HepG2 (cell line): ENCODE measurements at regions not wholly inside any gene's neighbourhood (a gene's known extent, or its start where the extent isn't known, plus 50 kb on each side); places are given as distances from the start of the nearest gene placed in this dataset.
A peak's percentile ranks its signal among the peaks of the same experiment; 100 is the strongest.

Experiments used
- ATAC-seq: fragments of 200-7000 bp; cut with Tn5 transposase; 3 replicates; pipeline ENCODE4 v1.9.1; 2020; ENCODE audit warnings: mild to moderate bottlenecking, moderate library complexity
- BruUV-seq: library from RNA; stranded (reverse); fragments of 400-500 nt; replicated peaks from 2 replicates; lab custom pipeline; 2021; lab: Mats Ljungman, UMichigan
- CTCF ChIA-PET: fragments of 300-600 bp; formaldehyde crosslinking; extraction: SDS; loops from one replicate; lab custom pipeline; 2021; ENCODE audit warnings: low total read pairs, inconsistent platforms, low intra/inter-chr PET ratio; lab: Yijun Ruan, JAX
- POLR2A ChIA-PET: fragments of 350-600 bp; sonication (Branson Sonifier 250); formaldehyde crosslinking; loops from one replicate; lab custom pipeline; 2020; ENCODE audit warnings: antibody characterized with exemption, inconsistent platforms; lab: Yijun Ruan, JAX
- DNase-seq: peaks from one replicate; pipeline ENCODE4 v3.0.0-alpha.2; 2015; ENCODE audit warnings: low spot score
- FAIRE-seq: peaks from 3 replicates; lab custom pipeline; 2011; peaks lifted over from hg19 to GRCh38; lab: Jason Lieb, UNC
- H2AFZ ChIP-seq: one replicate; pipeline ENCODE4 v1.6.1; 2011; ENCODE audit warnings: low read length, inconsistent platforms
- H3K27ac ChIP-seq: fragments of 300-600 bp; 3 replicates; pipeline ENCODE4 v1.8.0; 2011; ENCODE audit warnings: mixed run types, mild to moderate bottlenecking, mixed read lengths, low read length, inconsistent platforms; ENCODE audit not compliant: insufficient read depth; ENCODE audit errors: extremely low read length
- H3K27me3 ChIP-seq, 2 experiments: fragments of 200-600 bp in 1 of 2; 2 replicates in 1 of 2; 3 replicates in 1 of 2; pipeline versions ENCODE4 v1.6.0 to v1.8.0; 2011; ENCODE audit warnings: low read length in 2 of 2, mild to moderate bottlenecking in 2 of 2, moderate library complexity in 2 of 2, inconsistent platforms in 1 of 2; ENCODE audit not compliant: insufficient read depth in 2 of 2, control insufficient read depth in 1 of 2
- H3K36me3 ChIP-seq, 2 experiments: fragments of 200-600 bp in 1 of 2; replicated peaks in 1 of 2; 2 replicates in 1 of 2; 3 replicates in 1 of 2; pipeline versions ENCODE4 v1.5.1 to v1.8.0; 2011; ENCODE audit warnings: low read length in 2 of 2, inconsistent platforms in 1 of 2; ENCODE audit not compliant: insufficient read depth in 2 of 2, control insufficient read depth in 1 of 2
- H3K4me1 ChIP-seq: 2 replicates; pipeline ENCODE4 v1.5.1; 2012; ENCODE audit warnings: low read length, inconsistent platforms; ENCODE audit not compliant: insufficient read depth
- H3K4me2 ChIP-seq: 2 replicates; pipeline ENCODE4 v1.6.0; 2011; ENCODE audit warnings: low read depth, low read length, inconsistent platforms
- H3K4me3 ChIP-seq, 3 experiments: fragments of 200-600 bp in 1 of 3; sonication (generic), shearing (Covaris generic) in 1 of 3; replicated peaks in 1 of 3; 2 replicates each; pipeline ENCODE4 v1.5.1; 2011 to 2016; ENCODE audit warnings: low read length in 3 of 3, inconsistent platforms in 2 of 3, low read depth in 2 of 3, mild to moderate bottlenecking in 2 of 3, control low read depth in 1 of 3, mixed read lengths in 1 of 3; ENCODE audit not compliant: insufficient read depth in 1 of 3
- H3K79me2 ChIP-seq: one replicate; pipeline ENCODE4 v1.6.1; 2011; ENCODE audit warnings: low read length, inconsistent platforms; ENCODE audit not compliant: insufficient read depth
- H3K9ac ChIP-seq: 2 replicates; pipeline ENCODE4 v1.6.0; 2011; ENCODE audit warnings: mild to moderate bottlenecking, low read depth, low read length, inconsistent platforms; ENCODE audit not compliant: insufficient read depth
- H3K9me3 ChIP-seq: 2 replicates; pipeline ENCODE4 v1.5.1; 2012; ENCODE audit warnings: mild to moderate bottlenecking, low read length
- H4K20me1 ChIP-seq: 2 replicates; pipeline ENCODE4 v1.6.0; 2011; ENCODE audit warnings: inconsistent platforms, mild to moderate bottlenecking, low read length, moderate library complexity; ENCODE audit not compliant: insufficient read depth
- ATF6 ChIP-seq: sonication (generic); formaldehyde crosslinking; conservative IDR thresholded peaks from 2 replicates; pipeline ENCODE4 v1.4.0; 2020; ENCODE audit warnings: missing genetic modification reagents
- ETV5 ChIP-seq: IDR thresholded peaks from 2 replicates; pipeline ENCODE4 v1.6.1; 2018; ENCODE audit warnings: missing biosample characterization, missing genetic modification reagents, inconsistent platforms, borderline replicate concordance
- MTA3 ChIP-seq: sonication (generic); formaldehyde crosslinking; IDR thresholded peaks from 2 replicates; pipeline ENCODE4 v1.4.0; 2020; ENCODE audit warnings: missing genetic modification reagents
- PTBP1 ChIP-seq: fragments of 200-400 bp; formaldehyde crosslinking; IDR thresholded peaks from 2 replicates; pipeline ENCODE4 v1.6.1; 2018; ENCODE audit warnings: low read length, low read depth; ENCODE audit not compliant: poor library complexity, severe bottlenecking
- SP1 ChIP-seq, 2 experiments: fragments of 450-650 bp in 1 of 2; sonication (generic) in 1 of 2; formaldehyde crosslinking in 1 of 2; IDR thresholded peaks; 2 replicates each; pipeline versions ENCODE4 v1.4.0 to v1.6.1; 2016 to 2020; ENCODE audit warnings: missing genetic modification reagents in 1 of 2
- U2AF2 ChIP-seq: fragments of 200-400 bp; formaldehyde crosslinking; IDR thresholded peaks from 2 replicates; pipeline ENCODE4 v1.6.1; 2017; ENCODE audit warnings: low read depth, mild to moderate bottlenecking, low read length
- ZBTB20 ChIP-seq: sonication (generic); formaldehyde crosslinking; IDR thresholded peaks from 2 replicates; pipeline ENCODE4 v1.8.1; 2023; ENCODE audit warnings: missing genetic modification reagents, low read depth, mild to moderate bottlenecking, borderline replicate concordance
- ZMYM3 ChIP-seq: sonication (generic); formaldehyde crosslinking; IDR thresholded peaks from 2 replicates; pipeline ENCODE4 v1.5.1; 2020; ENCODE audit warnings: mild to moderate bottlenecking, missing genetic modification reagents
- ZNF382 ChIP-seq: sonication (generic); formaldehyde crosslinking; IDR thresholded peaks from 2 replicates; pipeline ENCODE4 v1.5.0; 2020; ENCODE audit warnings: missing genetic modification reagents, mild to moderate bottlenecking, borderline replicate concordance
- ZNF441 ChIP-seq: sonication (generic); formaldehyde crosslinking; IDR thresholded peaks from 2 replicates; pipeline ENCODE4 v1.7.0; 2021; ENCODE audit warnings: missing genetic modification reagents, borderline replicate concordance
- ZSCAN9 ChIP-seq: IDR thresholded peaks from 2 replicates; pipeline ENCODE4 v1.6.1; 2016; ENCODE audit warnings: borderline replicate concordance
- ZUFSP ChIP-seq: sonication (generic); formaldehyde crosslinking; IDR thresholded peaks from 2 replicates; pipeline ENCODE4 v1.9.0; 2021; ENCODE audit warnings: missing genetic modification reagents, mild to moderate bottlenecking, borderline replicate concordance
- WGBS: methylation state at CpG from one replicate; pipeline ENCODE4 v1.1.6; 2017; ENCODE audit warnings: low lambda C conversion rate; 5-methylcytosine and 5-hydroxymethylcytosine counted together
- in situ Hi-C: cut with HindIII; loops from 2 replicates; pipeline ENCODE4 v1.10.0; 2017; ENCODE audit warnings: low pct_unique_long_range_greater_than_20kb; ENCODE audit not compliant: extremely low pct_ligation_motif_present
- intact Hi-C: fragments of 100-400 bp; cut with micrococcal nuclease; formaldehyde crosslinking; loops from one replicate; pipeline ENCODE4 v1.10.0; 2022; ENCODE audit not compliant: unreplicated experiment

DNA sequence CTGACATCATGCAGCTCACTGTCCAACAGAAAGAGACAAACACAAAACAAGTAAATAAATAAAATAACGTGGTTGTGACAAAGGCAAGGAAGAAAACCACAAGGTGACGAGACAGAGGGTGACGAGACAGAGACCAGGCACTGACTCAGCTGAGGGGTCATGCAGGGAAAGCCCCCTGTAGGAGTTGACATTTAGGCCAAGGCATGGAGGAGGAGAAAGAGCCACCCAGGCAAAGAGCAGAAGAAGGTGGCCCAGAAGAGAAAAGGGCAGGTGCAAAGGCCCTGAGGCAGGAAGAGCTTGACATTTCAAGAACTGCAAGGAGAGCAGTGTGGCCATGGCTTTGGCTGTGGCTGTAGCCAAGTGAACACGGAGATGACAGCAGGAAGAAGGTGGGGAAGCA lies 65.1 kb upstream of the ID3 start:
- Histone ChIP-seq H3K4me3 (no peak overlapping the region), H3K9me3 (no peaks in the 10 kb centered on the region), H3K4me1 (peaks cover 21% of the 10 kb centered on the region), H3K79me2 (no peaks in the 10 kb centered on the region), H3K27ac (no peak overlapping the region), H3K27me3 (peaks cover 2 to 21% of the 10 kb centered on the region in 2 experiments; a peak in 4 of 5 replicates), H3K36me3 (no peaks in the 10 kb centered on the region), H3K9ac (no peak overlapping the region), H4K20me1 (no peaks in the 10 kb centered on the region), H2AFZ (no peak overlapping the region), H3K4me2 (no peak overlapping the region)
- DNase-seq (no peak), FAIRE-seq (no peak), ATAC-seq (no peak)
- ChIA-PET CTCF (no interaction called here), POLR2A (no interaction called here)
- TF ChIP-seq ZMYM3 (CRISPR knock-in tag) (0 out of 2 replicates have a peak, but pooled peaks have one; percentile 29), PTBP1 (no peak), MTA3 (CRISPR knock-in tag) (no peak)
- WGBS = 9% methylated on average over 4 of the region's 4 CpGs
- no TSS peak for BruUV-seq
- in situ Hi-C loops (no loop called here), intact Hi-C loops (no loop called here)

DNA sequence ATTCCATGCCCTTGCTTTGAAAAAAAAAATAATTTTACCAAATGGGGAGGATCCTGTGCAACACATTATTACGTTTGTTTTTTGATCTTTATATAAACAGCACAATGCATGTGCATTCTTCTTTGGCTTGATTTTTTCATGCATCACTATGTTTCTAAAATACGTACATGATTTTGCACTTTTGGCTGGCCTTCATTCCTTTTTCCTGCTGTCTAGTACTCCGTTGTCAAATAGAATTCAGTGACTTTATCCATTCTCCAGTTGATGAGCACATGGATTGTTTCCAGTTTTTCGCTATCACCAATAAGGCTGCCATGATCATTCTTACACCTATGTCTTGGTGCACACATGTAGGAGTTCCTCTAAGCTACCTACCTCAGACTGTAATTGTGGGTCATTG lies 63.0 kb upstream of the ID3 start:
- intact Hi-C loops = no loop called here
- WGBS = 39% methylated on average over 4 of the region's 4 CpGs
- in situ Hi-C loops = no loop called here
- Histone ChIP-seq H3K4me2 (no peak overlapping the region), H3K27me3 (peaks cover 11 to 34% of the 10 kb centered on the region in 2 experiments), H4K20me1 (no peaks in the 10 kb centered on the region), H3K9me3 (no peaks in the 10 kb centered on the region), H3K4me1 (peaks cover 9% of the 10 kb centered on the region), H3K36me3 (no peaks in the 10 kb centered on the region), H3K27ac (no peak overlapping the region), H3K9ac (no peak overlapping the region), H3K4me3 (no peak overlapping the region), H3K79me2 (no peaks in the 10 kb centered on the region), H2AFZ (no peak overlapping the region)
- ATAC-seq (no peak), FAIRE-seq (no peak), DNase-seq (no peak)
- ChIA-PET POLR2A (no interaction called here), CTCF (no interaction called here)
- TF ChIP-seq ETV5 (CRISPR knock-in tag) (no peak), U2AF2 (no peak), ZBTB20 (no peak), ZNF382 (CRISPR knock-in tag) (no peak), ZUFSP (CRISPR knock-in tag) (no peak), ZSCAN9 (CRISPR knock-in tag) (no peak), ATF6 (no peak), SP1 (IDR thresholded peaks at IDR 0.05) (no peak), SP1 (CRISPR knock-in tag; IDR thresholded peaks at IDR 0.05) (no peak), ZNF441 (CRISPR knock-in tag) (no peak)
- no TSS peak for BruUV-seq
